Neural crest cell (in vitro differentiated cells): ENCODE measurements at regions not wholly inside any gene's neighbourhood (a gene's known extent, or its start where the extent isn't known, plus 50 kb on each side); places are given as distances from the start of the nearest gene placed in this dataset.

ENCODE experiments used
- DNase-seq: peaks from one replicate; pipeline ENCODE4 v3.0.0; 2021; ENCODE audit warnings: low read depth, mixed read lengths, low spot score
- H3K27ac Mint-ChIP-seq: one replicate; pipeline ENCODE4 v1.8.0; 2021; ENCODE audit warnings: mild to moderate bottlenecking, mixed read lengths; ENCODE audit not compliant: unreplicated experiment
- H3K27me3 Mint-ChIP-seq: 2 replicates; pipeline ENCODE4 v1.8.0; 2021; ENCODE audit warnings: low read depth, mild to moderate bottlenecking, mixed read lengths
- H3K36me3 Mint-ChIP-seq: 2 replicates; pipeline ENCODE4 v1.8.0; 2021; ENCODE audit warnings: low read depth, mild to moderate bottlenecking, mixed read lengths
- H3K4me1 Mint-ChIP-seq: 2 replicates; pipeline ENCODE4 v1.8.0; 2021; ENCODE audit warnings: mixed read lengths
- H3K4me3 Mint-ChIP-seq: one replicate; pipeline ENCODE4 v1.8.0; 2021; ENCODE audit warnings: mild to moderate bottlenecking, mixed read lengths
- H3K9me3 Mint-ChIP-seq: 2 replicates; pipeline ENCODE4 v1.8.0; 2021; ENCODE audit warnings: mixed read lengths
- TF ChIP-seq, protein P1 (sequence below): fragments of 200-600 bp; sonication (generic); conservative IDR thresholded peaks from 2 replicates; pipeline ENCODE4 v1.5.0; 2021; ENCODE audit warnings: antibody characterized with exemption, mild to moderate bottlenecking

GRCh38 chr12:126248871-126249403 is 1183.7 kb downstream of the AACS start:
- H3K27me3 Mint-ChIP-seq: peaks cover 7% of the 10 kb centered on the region
- H3K4me3 Mint-ChIP-seq: no peak overlapping the region
- H3K9me3 Mint-ChIP-seq: peaks cover 12% of the 10 kb centered on the region
- DNase-seq: no peak
- no peaks in the 10 kb centered on the region for H3K36me3 Mint-ChIP-seq
- H3K4me1 Mint-ChIP-seq: no peaks in the 10 kb centered on the region
- TF ChIP-seq, protein P1, sequence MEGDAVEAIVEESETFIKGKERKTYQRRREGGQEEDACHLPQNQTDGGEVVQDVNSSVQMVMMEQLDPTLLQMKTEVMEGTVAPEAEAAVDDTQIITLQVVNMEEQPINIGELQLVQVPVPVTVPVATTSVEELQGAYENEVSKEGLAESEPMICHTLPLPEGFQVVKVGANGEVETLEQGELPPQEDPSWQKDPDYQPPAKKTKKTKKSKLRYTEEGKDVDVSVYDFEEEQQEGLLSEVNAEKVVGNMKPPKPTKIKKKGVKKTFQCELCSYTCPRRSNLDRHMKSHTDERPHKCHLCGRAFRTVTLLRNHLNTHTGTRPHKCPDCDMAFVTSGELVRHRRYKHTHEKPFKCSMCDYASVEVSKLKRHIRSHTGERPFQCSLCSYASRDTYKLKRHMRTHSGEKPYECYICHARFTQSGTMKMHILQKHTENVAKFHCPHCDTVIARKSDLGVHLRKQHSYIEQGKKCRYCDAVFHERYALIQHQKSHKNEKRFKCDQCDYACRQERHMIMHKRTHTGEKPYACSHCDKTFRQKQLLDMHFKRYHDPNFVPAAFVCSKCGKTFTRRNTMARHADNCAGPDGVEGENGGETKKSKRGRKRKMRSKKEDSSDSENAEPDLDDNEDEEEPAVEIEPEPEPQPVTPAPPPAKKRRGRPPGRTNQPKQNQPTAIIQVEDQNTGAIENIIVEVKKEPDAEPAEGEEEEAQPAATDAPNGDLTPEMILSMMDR: no peak
- no peak overlapping the region for H3K27ac Mint-ChIP-seq

DNA sequence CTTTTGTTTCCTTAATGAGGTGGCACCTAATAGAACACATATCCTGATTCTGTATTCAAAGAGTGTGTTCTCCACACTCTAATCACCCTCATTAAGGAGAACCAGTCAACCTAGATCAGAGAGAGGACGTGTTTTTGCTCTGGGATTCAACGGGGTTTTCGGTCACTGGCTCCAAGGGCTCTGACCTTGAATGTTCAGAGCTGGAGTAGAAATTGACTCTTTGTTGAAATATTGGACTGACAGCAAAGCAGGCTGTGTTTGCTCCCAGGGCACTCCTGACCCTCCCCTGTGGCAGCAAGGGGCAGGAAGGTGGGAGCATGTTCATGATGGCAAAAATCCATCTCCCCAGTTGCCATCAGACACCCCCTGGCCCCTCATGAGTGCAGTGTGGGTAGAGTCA is 1193.0 kb downstream of the AACS start:
- no peak overlapping the region for H3K27ac Mint-ChIP-seq
- TF ChIP-seq, protein P1: no peak
- H3K36me3 Mint-ChIP-seq: no peaks in the 10 kb centered on the region
- peaks cover 13% of the 10 kb centered on the region for H3K27me3 Mint-ChIP-seq
- DNase-seq: no peak
- H3K4me3 Mint-ChIP-seq: no peak overlapping the region
- no peaks in the 10 kb centered on the region for H3K4me1 Mint-ChIP-seq
- H3K9me3 Mint-ChIP-seq: no peaks in the 10 kb centered on the region

DNA sequence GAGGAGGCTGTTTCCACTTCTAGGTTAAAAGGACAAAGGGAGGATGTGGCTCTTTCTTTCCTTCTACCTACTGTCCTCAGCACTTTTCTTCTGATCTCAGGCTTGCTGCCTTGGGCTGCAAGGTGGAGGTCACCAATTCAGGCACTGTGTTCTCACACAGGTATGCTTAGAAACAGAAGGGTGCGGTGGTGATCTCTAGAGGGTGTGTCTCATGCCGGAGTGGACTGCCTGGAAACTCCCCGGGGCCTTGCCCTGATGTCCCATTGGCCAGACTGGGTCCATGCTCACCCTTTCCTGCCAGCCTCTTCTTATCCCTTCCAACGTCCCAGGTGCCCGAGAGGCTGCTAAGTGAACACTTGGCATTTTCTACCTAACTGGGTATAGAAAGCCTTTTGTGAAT is 1197.6 kb downstream of the AACS start:
- H3K4me3 Mint-ChIP-seq: no peak overlapping the region
- no peaks in the 10 kb centered on the region for H3K4me1 Mint-ChIP-seq
- no peaks in the 10 kb centered on the region for H3K36me3 Mint-ChIP-seq
- no peak overlapping the region for H3K27ac Mint-ChIP-seq
- peaks cover 6% of the 10 kb centered on the region for H3K27me3 Mint-ChIP-seq
- TF ChIP-seq, protein P1: no peak
- DNase-seq: no peak
- no peaks in the 10 kb centered on the region for H3K9me3 Mint-ChIP-seq

DNA sequence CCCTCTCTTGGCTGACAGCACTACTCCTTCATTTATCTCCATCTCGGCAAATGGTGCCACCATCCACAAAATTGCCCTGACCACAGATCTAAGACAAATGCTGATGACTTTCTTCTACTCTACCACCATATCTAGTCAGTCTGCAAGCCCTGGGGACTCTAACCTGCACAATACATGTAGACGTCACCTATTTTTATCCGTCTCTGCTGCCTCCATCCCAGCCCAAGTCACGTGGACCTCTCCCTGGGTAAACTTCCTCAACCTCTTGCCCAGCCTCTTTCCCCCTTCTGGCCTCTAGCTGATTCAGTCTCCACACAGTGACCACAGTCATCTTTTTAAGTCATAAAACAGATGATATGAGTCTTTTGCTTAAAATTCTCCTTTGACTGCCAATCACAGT is 1203.0 kb downstream of the AACS start:
- H3K27ac Mint-ChIP-seq: no peak overlapping the region
- H3K36me3 Mint-ChIP-seq: no peaks in the 10 kb centered on the region
- H3K9me3 Mint-ChIP-seq: peaks cover 5% of the 10 kb centered on the region
- DNase-seq: no peak
- H3K4me1 Mint-ChIP-seq: no peaks in the 10 kb centered on the region
- H3K27me3 Mint-ChIP-seq: peaks cover 4% of the 10 kb centered on the region
- TF ChIP-seq, protein P1: no peak
- H3K4me3 Mint-ChIP-seq: no peak overlapping the region

- no peak overlapping the region for H3K4me3 Mint-ChIP-seq
- DNase-seq: no peak
- H3K36me3 Mint-ChIP-seq: no peaks in the 10 kb centered on the region
- H3K27me3 Mint-ChIP-seq: no peaks in the 10 kb centered on the region
- H3K9me3 Mint-ChIP-seq: peaks cover 5% of the 10 kb centered on the region
- H3K27ac Mint-ChIP-seq: no peak overlapping the region
- H3K4me1 Mint-ChIP-seq: no peaks in the 10 kb centered on the region
- TF ChIP-seq, protein P1: no peak
Observed at GRCh38 chr12:126271159-126271558, 1205.9 kb downstream of the AACS start.

DNA sequence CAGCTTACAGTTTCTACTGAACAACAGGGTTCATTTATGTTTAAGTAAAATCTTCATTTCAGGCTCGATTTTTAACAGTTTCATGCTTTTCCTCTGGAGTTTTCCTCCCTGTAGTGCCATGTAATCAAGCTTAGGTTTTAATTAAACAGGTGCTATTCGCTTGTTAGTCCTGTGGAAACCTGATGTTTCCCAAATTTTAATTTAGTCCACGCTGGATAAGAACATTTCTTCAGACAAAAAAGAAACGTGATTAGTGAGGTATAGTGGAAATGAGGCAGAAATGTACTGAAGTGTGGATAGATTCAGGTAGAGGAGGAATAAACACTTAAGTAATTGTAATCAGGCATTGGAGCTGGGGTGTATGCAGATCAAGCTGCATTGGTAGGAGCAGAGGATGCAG is 1217.5 kb downstream of the AACS start:
- no peaks in the 10 kb centered on the region for H3K4me1 Mint-ChIP-seq
- no peak overlapping the region for H3K4me3 Mint-ChIP-seq
- peaks cover 12% of the 10 kb centered on the region for H3K9me3 Mint-ChIP-seq
- no peaks in the 10 kb centered on the region for H3K36me3 Mint-ChIP-seq
- TF ChIP-seq, protein P1: no peak
- no peak overlapping the region for H3K27ac Mint-ChIP-seq
- no peaks in the 10 kb centered on the region for H3K27me3 Mint-ChIP-seq
- DNase-seq: no peak
